H1 (cell line): ENCODE measurements at regions not wholly inside any gene's neighbourhood (a gene's known extent, or its start where the extent isn't known, plus 50 kb on each side); places are given as distances from the start of the nearest gene placed in this dataset.

Source experiments
- CEBPB ChIP-seq: IDR thresholded peaks from 2 replicates; pipeline ENCODE4 v1.6.1; 2012; ENCODE audit warnings: low read depth, low read length
- EZH2 ChIP-seq: fragments of 200-600 bp; sonication (generic); IDR thresholded peaks from 2 replicates; pipeline ENCODE4 v1.7.1; 2012; ENCODE audit warnings: low read depth, mild to moderate bottlenecking, moderate library complexity, low read length, inconsistent platforms; ENCODE audit not compliant: severe bottlenecking
- GABPA ChIP-seq: IDR thresholded peaks from 2 replicates; pipeline ENCODE4 v1.6.1; 2011; ENCODE audit warnings: mild to moderate bottlenecking, low read length, moderate library complexity, borderline replicate concordance; ENCODE audit not compliant: insufficient read depth
- NANOG ChIP-seq: IDR thresholded peaks from 2 replicates; pipeline ENCODE4 v1.6.1; 2011; ENCODE audit warnings: low read length, low read depth, mild to moderate bottlenecking, inconsistent platforms; ENCODE audit not compliant: insufficient read depth, poor library complexity, severe bottlenecking
- POLR2A ChIP-seq, 2 experiments: IDR thresholded peaks; 1 replicate in 1 of 2; 2 replicates in 1 of 2; pipeline ENCODE4 v1.6.1; 2011; ENCODE audit warnings: low read depth in 2 of 2, low read length in 2 of 2, mild to moderate bottlenecking in 2 of 2; ENCODE audit errors: control extremely low read depth in 1 of 2
- POLR2AphosphoS5 ChIP-seq: IDR thresholded peaks from 2 replicates; pipeline ENCODE4 v1.6.1; 2011; ENCODE audit warnings: low read depth, low read length
- RBBP5 ChIP-seq: IDR thresholded peaks from 2 replicates; pipeline ENCODE4 v1.7.1; 2012; ENCODE audit warnings: low read depth, mild to moderate bottlenecking, inconsistent platforms, low read length, moderate library complexity, borderline replicate concordance
- RNF2 ChIP-seq: fragments of 200-900, 300-1000 bp; sonication (generic); IDR thresholded peaks from 2 replicates; pipeline ENCODE4 v1.7.1; 2016; ENCODE audit warnings: borderline replicate concordance, low read depth, mild to moderate bottlenecking, antibody characterized with exemption, low read length; ENCODE audit not compliant: poor library complexity, severe bottlenecking; ENCODE audit errors: missing control alignments
- SAP30 ChIP-seq: fragments of 300-600 bp; sonication (generic); IDR thresholded peaks from 2 replicates; pipeline ENCODE4 v1.7.1; 2012; ENCODE audit warnings: low read length, moderate library complexity, mild to moderate bottlenecking, inconsistent platforms; ENCODE audit not compliant: insufficient read depth, insufficient replicate concordance
- SIN3A ChIP-seq, 2 experiments: IDR thresholded peaks in 1 of 2; conservative IDR thresholded peaks in 1 of 2; 2 replicates each; pipeline ENCODE4 v1.6.1; 2011 to 2012; ENCODE audit warnings: low read length in 2 of 2, improper control_type of control experiment in 1 of 2, low read depth in 1 of 2, mild to moderate bottlenecking in 1 of 2
- TAF7 ChIP-seq: optimal IDR thresholded peaks from 2 replicates; pipeline ENCODE3; 2011; ENCODE audit warnings: low read depth, mild to moderate bottlenecking, inconsistent platforms, low read length, moderate library complexity, borderline replicate concordance
- TBP ChIP-seq: IDR thresholded peaks from 2 replicates; pipeline ENCODE4 v1.6.1; 2011; ENCODE audit warnings: low read depth, low read length, improper control_type of control experiment
- TF ChIP-seq, protein P1 (sequence below), 3 experiments: IDR thresholded peaks; 1 replicate in 2 of 3; 2 replicates in 1 of 3; pipeline versions ENCODE4 v1.5.1 to v1.6.1; 2011; ENCODE audit warnings: low read length in 3 of 3, mild to moderate bottlenecking in 3 of 3, inconsistent platforms in 2 of 3, low read depth in 1 of 3, moderate library complexity in 1 of 3; ENCODE audit not compliant: insufficient read depth in 1 of 3; ENCODE audit errors: control extremely low read depth in 1 of 3

DNA sequence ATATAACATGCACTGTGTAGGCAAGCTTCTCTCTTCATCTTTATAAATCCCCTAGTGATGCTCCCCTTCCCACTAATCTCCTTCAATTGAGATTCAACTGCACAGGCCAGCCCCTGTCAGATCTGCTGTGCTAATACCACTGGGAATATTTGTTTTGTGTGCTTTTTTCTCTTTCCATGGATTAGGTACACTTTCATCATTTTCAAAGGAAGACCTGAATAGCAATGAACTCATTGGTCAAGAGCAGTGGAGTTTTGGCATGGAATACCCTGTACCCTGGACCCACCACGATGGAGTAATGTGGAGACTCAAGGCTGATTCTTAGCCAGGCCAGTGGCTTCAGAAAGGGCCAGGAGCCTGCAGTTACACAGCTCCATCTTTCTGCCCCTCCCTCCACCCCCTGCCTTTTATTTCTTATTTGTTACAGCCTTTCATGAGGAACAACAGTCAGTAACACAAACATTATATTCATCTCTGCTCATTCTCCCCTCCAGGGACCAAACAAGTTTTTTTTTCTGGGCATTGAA, 75.4 kb upstream of the KCNG1 start:
- no peak for TF ChIP-seq POLR2AphosphoS5
- TF ChIP-seq NANOG = no peak
- TF ChIP-seq SAP30 = no peak
- TF ChIP-seq, protein P1, sequence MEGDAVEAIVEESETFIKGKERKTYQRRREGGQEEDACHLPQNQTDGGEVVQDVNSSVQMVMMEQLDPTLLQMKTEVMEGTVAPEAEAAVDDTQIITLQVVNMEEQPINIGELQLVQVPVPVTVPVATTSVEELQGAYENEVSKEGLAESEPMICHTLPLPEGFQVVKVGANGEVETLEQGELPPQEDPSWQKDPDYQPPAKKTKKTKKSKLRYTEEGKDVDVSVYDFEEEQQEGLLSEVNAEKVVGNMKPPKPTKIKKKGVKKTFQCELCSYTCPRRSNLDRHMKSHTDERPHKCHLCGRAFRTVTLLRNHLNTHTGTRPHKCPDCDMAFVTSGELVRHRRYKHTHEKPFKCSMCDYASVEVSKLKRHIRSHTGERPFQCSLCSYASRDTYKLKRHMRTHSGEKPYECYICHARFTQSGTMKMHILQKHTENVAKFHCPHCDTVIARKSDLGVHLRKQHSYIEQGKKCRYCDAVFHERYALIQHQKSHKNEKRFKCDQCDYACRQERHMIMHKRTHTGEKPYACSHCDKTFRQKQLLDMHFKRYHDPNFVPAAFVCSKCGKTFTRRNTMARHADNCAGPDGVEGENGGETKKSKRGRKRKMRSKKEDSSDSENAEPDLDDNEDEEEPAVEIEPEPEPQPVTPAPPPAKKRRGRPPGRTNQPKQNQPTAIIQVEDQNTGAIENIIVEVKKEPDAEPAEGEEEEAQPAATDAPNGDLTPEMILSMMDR (IDR thresholded peaks at IDR 0.05; ENCODE audit: control extremely low read depth in 1 of 3, insufficient read depth in 1 of 3, low read depth in 1 of 3, low read length in 3 of 3) = no peak
- TF ChIP-seq TAF7 = no peak
- TF ChIP-seq RBBP5 = no peak
- no peak for TF ChIP-seq RNF2
- TF ChIP-seq EZH2 = no peak
- no peak for TF ChIP-seq GABPA
- no peak for TF ChIP-seq SIN3A (conservative IDR thresholded peaks at IDR 0.05 in 1 of 2, IDR thresholded peaks at IDR 0.05 in 1 of 2; ENCODE audit: low read depth in 1 of 2, low read length in 2 of 2)
- TF ChIP-seq CEBPB = no peak
- no peak for TF ChIP-seq TBP
- no peak for TF ChIP-seq POLR2A (IDR thresholded peaks at IDR 0.05; ENCODE audit: control extremely low read depth in 1 of 2, low read depth in 2 of 2, low read length in 2 of 2)
